RWPE2 (cell line): ENCODE measurements at regions not wholly inside any gene's neighbourhood (a gene's known extent, or its start where the extent isn't known, plus 50 kb on each side); places are given as distances from the start of the nearest gene placed in this dataset.

ENCODE experiments used
- ATAC-seq: fragments of 200-7000 bp; cut with Tn5 transposase; 3 replicates; pipeline ENCODE4 v1.9.1; 2021; ENCODE audit warnings: low read depth
- DNase-seq: peaks from one replicate; pipeline ENCODE4 v3.0.0-alpha.2; 2020; ENCODE audit warnings: low spot score
- H3K27ac ChIP-seq: fragments of 450-650 bp; 2 replicates; pipeline ENCODE4 v1.5.1; 2017; ENCODE audit warnings: mild to moderate bottlenecking; ENCODE audit not compliant: poor library complexity, severe bottlenecking
- H3K27me3 ChIP-seq: fragments of 250-450 bp; sonication (Bioruptor Pico); 2 replicates; pipeline ENCODE4 v1.5.1; 2021; ENCODE audit warnings: mild to moderate bottlenecking, moderate library complexity; ENCODE audit not compliant: insufficient read depth, poor library complexity, severe bottlenecking
- H3K36me3 ChIP-seq: fragments of 250-450 bp; sonication (Bioruptor Pico); 2 replicates; pipeline ENCODE4 v1.5.1; 2020; ENCODE audit warnings: low read depth, mild to moderate bottlenecking, moderate library complexity
- H3K4me1 ChIP-seq: fragments of 250-450 bp; sonication (Bioruptor Pico); 2 replicates; pipeline ENCODE4 v1.5.1; 2021; ENCODE audit warnings: mild to moderate bottlenecking, moderate library complexity; ENCODE audit not compliant: insufficient read depth, poor library complexity, severe bottlenecking
- H3K4me3 ChIP-seq: fragments of 250-450 bp; sonication (Bioruptor Pico); 2 replicates; pipeline ENCODE4 v1.5.1; 2021; ENCODE audit warnings: mild to moderate bottlenecking, moderate library complexity; ENCODE audit not compliant: severe bottlenecking
- H3K9me3 ChIP-seq: fragments of 250-450 bp; sonication (Bioruptor Pico); 2 replicates; pipeline ENCODE4 v1.5.1; 2021; ENCODE audit warnings: mild to moderate bottlenecking, moderate library complexity; ENCODE audit not compliant: severe bottlenecking
- CTCF ChIP-seq: fragments of 450-650 bp; IDR thresholded peaks from one replicate; pipeline ENCODE4 v1.5.1; 2017; ENCODE audit warnings: mild to moderate bottlenecking, moderate library complexity; ENCODE audit not compliant: poor library complexity, severe bottlenecking

- no peak overlapping the region for H3K4me3 ChIP-seq
- DNase-seq, result no peak
- no peak for TF ChIP-seq CTCF
- ATAC-seq, result no peak
- peaks cover 18% of the 10 kb centered on the region for H3K4me1 ChIP-seq
- H3K36me3 ChIP-seq, result no peaks in the 10 kb centered on the region
- H3K9me3 ChIP-seq, result no peaks in the 10 kb centered on the region
- no peaks in the 10 kb centered on the region for H3K27me3 ChIP-seq
- H3K27ac ChIP-seq, result no peak overlapping the region
Measured at GRCh38 chr2:191615596-191615995, 62.3 kb upstream of the NABP1 start.

- no peak for ATAC-seq
- Histone ChIP-seq H3K4me3 (no peak overlapping the region), H3K27me3 (no peaks in the 10 kb centered on the region), H3K36me3 (no peaks in the 10 kb centered on the region), H3K9me3 (no peaks in the 10 kb centered on the region), H3K27ac (no peak overlapping the region), H3K4me1 (peaks cover 7% of the 10 kb centered on the region)
- DNase-seq, result no peak
- TF ChIP-seq CTCF, result no peak
Measured at GRCh38 chr2:191617575-191617974, 60.4 kb upstream of the NABP1 start.

GRCh38 chr2:191618046-191618780 lies 59.7 kb upstream of the NABP1 start:
- ATAC-seq, result no peak

GRCh38 chr2:191618786-191619185 lies 59.1 kb upstream of the NABP1 start:
- TF ChIP-seq CTCF, result no peak
- DNase-seq (no peak), ATAC-seq (no peak)
- H3K36me3 ChIP-seq, result no peaks in the 10 kb centered on the region
- H3K9me3 ChIP-seq, result no peaks in the 10 kb centered on the region
- H3K27me3 ChIP-seq, result no peaks in the 10 kb centered on the region
- no peak overlapping the region for H3K4me3 ChIP-seq
- H3K27ac ChIP-seq, result no peak overlapping the region
- peaks cover 6% of the 10 kb centered on the region for H3K4me1 ChIP-seq

More at GRCh38 chr2:191618046-191618780, 59.7 kb upstream of the NABP1 start:
- no peaks in the 10 kb centered on the region for H3K9me3 ChIP-seq
- no peaks in the 10 kb centered on the region for H3K27me3 ChIP-seq
- H3K4me3 ChIP-seq, result no peak overlapping the region
- H3K4me1 ChIP-seq, result peaks cover 6% of the 10 kb centered on the region
- H3K27ac ChIP-seq, result no peak overlapping the region
- no peak for DNase-seq
- H3K36me3 ChIP-seq, result no peaks in the 10 kb centered on the region
- no peak for TF ChIP-seq CTCF

GRCh38 chr2:191620144-191620543 lies 57.8 kb upstream of the NABP1 start:
- DNase-seq (no peak), ATAC-seq (peak; percentile 50)
- no peaks in the 10 kb centered on the region for H3K27me3 ChIP-seq
- no peak overlapping the region for H3K4me3 ChIP-seq
- H3K36me3 ChIP-seq, result no peaks in the 10 kb centered on the region
- no peak overlapping the region for H3K27ac ChIP-seq
- H3K4me1 ChIP-seq, result peaks cover 6% of the 10 kb centered on the region
- no peak for TF ChIP-seq CTCF
- H3K9me3 ChIP-seq, result no peaks in the 10 kb centered on the region
